ENCODE measurements at regions not wholly inside any gene's neighbourhood (a gene's known extent, or its start where the extent isn't known, plus 50 kb on each side); places are given as distances from the start of the nearest gene placed in this dataset.
A peak's percentile ranks its signal among the peaks of the same experiment; 100 is the strongest.

DNA sequence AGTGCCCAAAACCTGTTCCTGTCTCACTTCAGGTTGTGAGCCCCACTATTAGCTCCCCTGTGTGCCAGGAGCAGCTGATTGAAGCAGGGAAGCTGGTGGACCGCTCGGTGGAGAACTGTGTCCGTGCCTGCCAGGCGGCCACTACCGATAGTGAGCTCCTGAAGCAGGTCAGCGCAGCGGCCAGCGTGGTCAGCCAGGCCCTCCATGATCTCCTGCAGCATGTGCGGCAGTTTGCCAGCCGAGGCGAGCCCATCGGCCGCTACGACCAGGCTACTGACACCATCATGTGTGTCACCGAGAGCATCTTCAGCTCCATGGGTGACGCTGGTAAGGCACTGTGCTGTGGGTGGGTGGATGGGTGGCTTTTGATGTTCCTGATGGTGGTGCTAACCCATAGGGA is 334.1 kb upstream of the TPM1 start:
- H3K4me3 ChIP-seq (ENCODE audit: low read length) = no peak overlapping the region
- TF ChIP-seq, protein P1, sequence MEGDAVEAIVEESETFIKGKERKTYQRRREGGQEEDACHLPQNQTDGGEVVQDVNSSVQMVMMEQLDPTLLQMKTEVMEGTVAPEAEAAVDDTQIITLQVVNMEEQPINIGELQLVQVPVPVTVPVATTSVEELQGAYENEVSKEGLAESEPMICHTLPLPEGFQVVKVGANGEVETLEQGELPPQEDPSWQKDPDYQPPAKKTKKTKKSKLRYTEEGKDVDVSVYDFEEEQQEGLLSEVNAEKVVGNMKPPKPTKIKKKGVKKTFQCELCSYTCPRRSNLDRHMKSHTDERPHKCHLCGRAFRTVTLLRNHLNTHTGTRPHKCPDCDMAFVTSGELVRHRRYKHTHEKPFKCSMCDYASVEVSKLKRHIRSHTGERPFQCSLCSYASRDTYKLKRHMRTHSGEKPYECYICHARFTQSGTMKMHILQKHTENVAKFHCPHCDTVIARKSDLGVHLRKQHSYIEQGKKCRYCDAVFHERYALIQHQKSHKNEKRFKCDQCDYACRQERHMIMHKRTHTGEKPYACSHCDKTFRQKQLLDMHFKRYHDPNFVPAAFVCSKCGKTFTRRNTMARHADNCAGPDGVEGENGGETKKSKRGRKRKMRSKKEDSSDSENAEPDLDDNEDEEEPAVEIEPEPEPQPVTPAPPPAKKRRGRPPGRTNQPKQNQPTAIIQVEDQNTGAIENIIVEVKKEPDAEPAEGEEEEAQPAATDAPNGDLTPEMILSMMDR (conservative IDR thresholded peaks at IDR 0.05; ENCODE audit: low read length) = no peak
- DNase-seq (ENCODE audit: low read depth) = no peak

DNA sequence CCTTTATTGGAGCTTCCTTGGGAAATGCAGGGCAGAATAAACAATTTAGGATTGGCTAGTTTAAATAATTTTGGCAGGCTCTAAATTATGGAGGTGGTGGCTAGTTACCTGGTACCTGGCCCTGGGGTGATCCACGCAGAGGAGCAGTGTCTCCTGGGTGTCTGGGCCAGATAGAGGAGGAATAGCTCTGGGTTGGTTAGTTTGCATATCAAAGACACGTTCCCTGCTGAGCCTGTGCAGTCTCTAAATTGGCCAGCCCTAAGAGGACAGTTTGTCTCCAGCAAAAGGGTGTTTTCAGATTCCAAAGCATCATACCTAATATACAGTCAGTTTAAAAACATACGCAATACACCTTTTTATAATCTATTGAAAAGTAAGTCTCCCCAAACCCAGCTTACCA is 333.3 kb upstream of the TPM1 start:
- TF ChIP-seq, protein P1 (conservative IDR thresholded peaks at IDR 0.05; ENCODE audit: low read length) = no peak
- no peak overlapping the region for H3K4me3 ChIP-seq (ENCODE audit: low read length)
- DNase-seq (ENCODE audit: low read depth) = no peak

- TF ChIP-seq, protein P1 (conservative IDR thresholded peaks at IDR 0.05; ENCODE audit: low read length) = no peak
- DNase-seq (ENCODE audit: low read depth) = no peak
- no peak overlapping the region for H3K4me3 ChIP-seq (ENCODE audit: low read length)
Measured at GRCh38 chr15:62711691-62712454, 330.7 kb upstream of the TPM1 start.

- no peak overlapping the region for H3K4me3 ChIP-seq (ENCODE audit: low read length)
- TF ChIP-seq, protein P1 (conservative IDR thresholded peaks at IDR 0.05; ENCODE audit: low read length) = no peak
- DNase-seq (ENCODE audit: low read depth) = no peak
Measured at GRCh38 chr15:62712455-62712839, 330.1 kb upstream of the TPM1 start.

- TF ChIP-seq, protein P1 (conservative IDR thresholded peaks at IDR 0.05; ENCODE audit: low read length) = no peak
- DNase-seq (ENCODE audit: low read depth) = no peak
- no peak overlapping the region for H3K4me3 ChIP-seq (ENCODE audit: low read length)
Measured at GRCh38 chr15:62715946-62716345, 326.6 kb upstream of the TPM1 start.

DNA sequence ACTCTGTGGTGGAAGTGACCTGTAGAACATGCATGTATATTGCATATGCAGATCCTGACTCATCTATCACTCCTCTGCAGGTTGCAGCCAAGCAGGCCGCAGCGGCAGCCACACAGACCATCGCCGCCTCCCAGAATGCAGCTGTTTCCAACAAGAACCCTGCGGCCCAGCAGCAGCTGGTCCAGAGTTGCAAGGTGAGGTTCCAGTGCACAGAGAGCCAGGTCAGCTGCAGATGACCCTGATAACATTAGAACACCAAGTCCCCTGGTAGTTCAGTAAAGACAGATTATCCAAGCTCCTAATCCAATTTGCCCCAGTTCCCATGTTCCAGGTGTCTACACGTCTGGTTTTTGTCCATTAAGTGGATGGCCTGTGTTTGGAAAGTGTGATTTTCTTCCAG is 325.1 kb upstream of the TPM1 start:
- DNase-seq (ENCODE audit: low read depth) = no peak
- TF ChIP-seq, protein P1 (conservative IDR thresholded peaks at IDR 0.05; ENCODE audit: low read length) = no peak

DNA sequence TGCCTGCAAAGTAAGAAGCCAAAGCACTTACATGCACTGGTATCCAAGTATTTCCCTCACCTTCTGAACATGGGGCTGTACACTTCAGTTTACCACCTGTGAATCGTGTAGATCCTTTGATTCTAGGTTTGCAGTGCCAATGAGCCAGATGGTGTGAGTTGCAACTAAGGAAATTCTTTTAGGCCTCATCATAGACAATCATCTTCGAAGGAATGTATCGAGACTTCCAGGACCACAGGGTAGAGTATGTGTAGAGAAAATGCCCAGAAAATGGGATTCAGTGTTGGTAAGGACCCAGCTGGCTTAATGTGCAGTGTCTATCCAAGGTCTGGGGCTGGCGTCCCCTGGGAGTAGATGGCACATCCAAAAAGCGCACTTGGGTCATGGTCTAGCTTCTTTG is 323.2 kb upstream of the TPM1 start:
- TF ChIP-seq, protein P1 (conservative IDR thresholded peaks at IDR 0.05; ENCODE audit: low read length) = no peak
- H3K4me3 ChIP-seq (ENCODE audit: low read length) = no peak overlapping the region
- peak; percentile 77 for DNase-seq (ENCODE audit: low read depth)

More for the DNA sequence above, 325.1 kb upstream of the TPM1 start:
- no peak overlapping the region for H3K4me3 ChIP-seq (ENCODE audit: low read length)
